GM19324 (cell line): ENCODE measurements at regions not wholly inside any gene's neighbourhood (a gene's known extent, or its start where the extent isn't known, plus 50 kb on each side); places are given as distances from the start of the nearest gene placed in this dataset.

Source experiments
- ATAC-seq: cut with Tn5 transposase; IDR thresholded peaks from one replicate; pipeline ENCODE4 v1.9.1; 2021; ENCODE audit warnings: mild to moderate bottlenecking, moderate library complexity; ENCODE audit not compliant: unreplicated experiment, low FRiP score

DNA sequence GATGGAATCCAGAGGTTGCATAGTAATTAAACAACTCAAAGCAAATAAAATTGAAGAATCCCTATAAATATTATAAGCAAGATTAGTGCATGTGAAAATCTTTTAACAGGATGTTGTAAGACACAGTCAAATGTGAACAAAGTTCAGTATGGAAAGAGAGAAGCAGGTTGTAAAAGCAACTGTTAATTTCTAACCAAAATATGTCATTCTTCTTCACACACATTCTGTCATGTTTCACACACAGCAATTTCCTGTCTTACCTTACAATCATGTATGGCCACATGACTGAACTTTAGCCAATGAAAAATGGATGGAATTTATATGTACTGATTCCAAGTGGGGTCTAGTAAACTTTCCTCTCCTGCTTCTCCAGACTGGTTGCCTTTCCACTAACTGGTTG, 527.7 kb upstream of the TMPRSS15 start:
- no peak for ATAC-seq

- no peak for ATAC-seq
Observed at GRCh38 chr21:18937337-18937736, 533.8 kb upstream of the TMPRSS15 start.

DNA sequence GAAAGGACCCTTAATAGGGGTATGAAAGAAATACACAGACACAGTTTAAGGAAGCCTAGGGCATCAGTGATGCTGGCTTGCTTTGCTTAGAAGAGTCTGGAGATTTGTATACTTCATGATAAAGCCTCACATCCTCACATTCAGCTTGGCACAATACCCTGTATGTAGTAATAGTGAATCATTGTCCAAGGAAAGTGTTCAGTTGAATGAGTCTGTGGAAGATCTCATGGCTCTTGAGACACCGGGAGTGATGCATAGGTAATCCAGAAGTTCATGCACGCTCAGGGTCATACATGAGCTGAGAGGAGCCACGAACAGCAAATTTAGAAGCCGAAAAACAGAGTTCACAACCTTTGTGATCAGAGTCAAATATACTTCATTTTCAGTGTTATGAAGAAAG, 537.2 kb upstream of the TMPRSS15 start:
- ATAC-seq: no peak

- no peak for ATAC-seq
Observed at GRCh38 chr21:18950045-18950740, 546.6 kb upstream of the TMPRSS15 start.

GRCh38 chr21:18951271-18952038, 547.9 kb upstream of the TMPRSS15 start:
- ATAC-seq: no peak

DNA sequence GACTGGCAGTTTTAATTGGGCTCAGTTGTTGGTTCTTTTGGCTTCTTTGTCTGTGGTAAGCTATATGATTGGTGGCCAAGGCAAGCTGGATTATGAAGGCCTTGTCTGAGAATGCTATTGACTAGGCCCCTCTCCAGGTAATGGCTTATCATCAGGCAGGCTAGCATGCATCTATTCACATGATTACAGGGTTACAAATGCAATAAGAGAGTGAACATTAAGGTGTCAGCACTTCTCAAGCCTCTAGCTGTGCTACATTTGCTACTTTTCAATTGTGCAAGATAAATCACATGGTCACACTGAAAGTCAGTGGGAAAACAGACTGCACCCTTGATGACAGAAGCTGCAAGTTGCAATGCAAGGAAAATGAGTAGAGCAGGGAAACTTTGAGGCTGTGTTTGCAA, 550.9 kb upstream of the TMPRSS15 start:
- no peak for ATAC-seq

- ATAC-seq: no peak
Observed at GRCh38 chr21:18959817-18960216, 556.2 kb upstream of the TMPRSS15 start.

GRCh38 chr21:18960306-18960705, 556.7 kb upstream of the TMPRSS15 start:
- ATAC-seq: no peak

GRCh38 chr21:18970416-18970815, 566.8 kb upstream of the TMPRSS15 start:
- no peak for ATAC-seq

GRCh38 chr21:18970941-18971340, 567.4 kb upstream of the TMPRSS15 start:
- no peak for ATAC-seq

DNA sequence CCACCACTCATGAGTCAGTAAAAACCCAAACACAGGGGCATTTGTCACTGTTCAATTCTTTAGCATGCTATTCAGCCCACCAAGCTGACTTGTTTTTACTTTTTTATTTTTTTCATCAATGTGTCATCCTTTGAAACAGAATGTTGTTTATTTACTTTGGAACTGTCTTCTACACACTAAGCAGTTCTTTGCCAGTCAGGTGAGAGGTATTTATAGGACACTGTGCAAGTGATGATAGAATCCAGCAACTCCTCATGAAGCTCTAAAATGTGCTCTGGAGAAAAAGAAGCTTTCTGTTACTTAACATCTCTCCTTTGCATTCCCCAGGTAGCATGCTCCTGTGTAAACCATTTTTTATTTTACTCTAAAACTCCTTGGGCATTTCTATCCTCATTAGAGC, 582.0 kb upstream of the TMPRSS15 start:
- no peak for ATAC-seq

GRCh38 chr21:18986197-18986596, 582.6 kb upstream of the TMPRSS15 start:
- no peak for ATAC-seq

DNA sequence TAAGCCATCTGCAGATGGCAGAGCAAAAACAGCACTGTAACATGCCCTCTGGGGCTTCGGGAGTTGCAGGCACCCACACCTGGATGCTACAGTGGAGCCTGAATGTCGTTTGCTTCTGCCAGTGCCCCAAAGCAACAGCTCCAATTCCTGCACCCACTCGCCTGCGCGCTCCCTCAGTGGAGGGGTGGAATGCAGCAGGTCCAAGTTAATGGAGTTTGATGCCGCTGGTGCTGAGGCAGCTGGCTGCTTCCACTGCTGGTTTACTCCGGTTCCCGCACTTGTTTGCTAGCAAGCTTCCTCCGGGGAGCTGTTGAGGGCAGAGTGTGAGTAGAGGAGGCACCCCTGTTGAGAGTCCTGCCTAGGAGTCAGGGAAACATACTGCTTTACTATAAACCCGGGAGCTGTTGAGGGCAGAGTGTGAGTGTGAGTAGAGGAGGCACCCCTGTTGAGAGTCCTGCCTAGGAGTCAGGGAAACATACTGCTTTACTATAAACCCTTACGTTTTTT, 584.0 kb upstream of the TMPRSS15 start:
- no peak for ATAC-seq

DNA sequence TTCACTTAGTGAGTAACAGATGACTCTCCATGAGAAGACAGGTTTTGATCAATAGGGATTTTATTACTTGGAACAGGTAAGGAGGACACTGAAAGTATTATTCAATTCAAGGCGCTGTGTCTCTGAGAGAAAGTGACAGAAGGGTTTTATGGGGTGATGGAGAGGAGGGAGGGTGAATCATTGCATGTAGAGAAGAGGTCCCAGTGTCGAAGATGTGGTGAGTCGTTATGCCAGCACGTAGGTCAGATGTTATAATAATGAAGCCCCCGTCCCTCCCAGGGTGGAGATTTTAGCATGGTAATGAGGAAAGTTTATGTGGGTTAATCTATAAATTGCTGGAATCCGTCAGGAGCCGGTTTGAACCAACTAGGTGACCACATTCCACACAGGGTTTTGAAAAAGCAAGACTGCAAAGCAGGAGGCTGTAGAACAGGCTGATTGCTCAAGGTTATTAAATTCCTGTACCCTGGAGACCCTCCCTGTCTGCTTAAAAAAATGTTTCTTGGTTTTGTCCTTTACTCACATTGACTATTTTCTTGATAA, 586.4 kb upstream of the TMPRSS15 start:
- no peak for ATAC-seq

GRCh38 chr21:18991846-18992245, 588.3 kb upstream of the TMPRSS15 start:
- ATAC-seq: no peak

DNA sequence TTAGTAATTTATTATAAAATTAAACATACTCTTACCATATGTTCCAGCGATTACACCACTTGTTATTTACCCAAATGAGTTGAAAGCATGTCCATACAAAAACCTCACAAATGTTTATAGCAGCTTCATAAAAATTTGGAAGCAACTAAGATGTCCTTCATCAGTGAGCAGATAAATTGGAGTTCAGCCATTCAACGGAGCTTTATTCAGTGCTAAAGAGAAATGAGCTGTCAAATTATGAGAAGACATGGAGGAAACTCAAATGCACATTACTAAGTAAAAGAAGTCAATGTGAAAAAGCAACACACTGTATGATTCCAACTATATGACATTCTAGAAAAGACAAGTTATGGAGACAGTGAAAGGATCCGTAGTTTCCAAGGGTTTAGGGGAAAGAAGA, 606.7 kb upstream of the TMPRSS15 start:
- ATAC-seq: no peak

DNA sequence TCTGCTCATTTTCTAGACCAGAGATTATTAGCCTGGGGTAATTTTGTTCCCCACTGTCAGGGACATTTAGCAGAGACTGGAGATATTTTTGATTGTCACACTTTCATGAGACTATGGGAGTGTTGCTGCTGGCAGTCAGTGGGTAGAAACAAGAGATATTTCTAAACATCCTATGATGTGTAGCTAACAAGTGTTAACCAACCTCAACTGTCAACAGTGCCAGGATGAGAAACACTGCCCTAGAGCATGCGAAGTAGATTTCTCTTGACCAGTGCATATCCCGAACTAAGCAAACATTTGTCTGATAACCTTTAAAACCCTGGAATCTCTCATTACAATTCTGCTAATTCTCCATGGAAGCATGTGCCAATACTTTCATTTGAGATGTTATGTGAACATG, 607.4 kb upstream of the TMPRSS15 start:
- ATAC-seq: no peak

DNA sequence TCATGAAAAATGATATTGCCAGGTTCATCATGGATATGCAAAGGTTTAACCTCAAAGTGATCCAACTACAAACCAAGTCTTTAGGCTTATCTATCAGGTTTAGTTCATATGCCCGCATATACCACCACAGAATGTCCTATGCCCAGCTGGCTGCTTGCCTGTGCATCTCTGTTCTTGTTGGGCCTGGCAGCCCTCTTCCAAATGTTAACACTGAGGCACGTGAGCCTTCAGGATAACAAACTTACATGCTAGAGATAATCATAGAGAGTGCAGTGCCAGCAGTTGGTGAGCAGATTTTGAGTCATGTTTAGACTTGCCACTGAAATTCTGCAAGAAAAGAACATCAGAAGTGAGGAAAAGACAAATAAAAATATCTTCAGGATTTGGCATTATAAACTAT, 607.9 kb upstream of the TMPRSS15 start:
- no peak for ATAC-seq

DNA sequence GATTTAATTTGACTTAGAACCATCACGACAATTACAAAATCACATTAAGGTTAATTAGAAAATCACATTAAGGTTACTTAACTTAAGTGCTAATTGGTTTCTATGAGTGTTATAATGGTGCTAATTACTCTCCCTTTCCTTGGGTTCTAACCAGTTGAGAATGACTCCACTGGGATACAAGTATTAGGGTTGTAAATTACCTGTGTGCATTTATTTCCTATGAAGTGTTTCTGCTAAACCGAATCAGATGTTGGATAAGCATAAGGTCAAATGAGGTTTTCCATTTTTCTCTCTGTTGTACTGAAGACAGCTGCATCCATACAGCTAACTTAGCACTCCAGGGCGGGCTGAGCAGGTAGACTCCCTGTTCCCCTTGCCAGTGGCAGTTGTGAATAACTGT, 610.3 kb upstream of the TMPRSS15 start:
- no peak for ATAC-seq

- ATAC-seq: no peak
Observed at GRCh38 chr21:19018529-19018928, 614.9 kb upstream of the TMPRSS15 start.

DNA sequence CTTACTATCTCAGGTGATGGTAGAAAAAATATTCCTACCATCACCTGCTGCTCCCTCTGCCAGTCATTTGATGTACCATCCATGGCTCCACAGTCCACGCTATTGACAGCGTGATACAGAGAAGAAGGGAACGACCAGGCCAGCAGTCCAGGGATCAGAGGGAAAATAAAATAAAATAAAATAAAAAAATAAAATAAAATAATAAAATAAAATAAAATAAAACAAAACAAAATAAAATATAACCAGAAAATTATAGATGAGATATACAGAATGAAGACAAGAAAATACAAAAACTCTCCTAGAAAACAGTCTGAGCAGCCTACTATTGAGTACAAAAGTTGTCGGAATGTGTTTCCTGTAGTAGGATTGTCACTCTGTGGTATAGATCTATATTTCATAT, 619.4 kb upstream of the TMPRSS15 start:
- ATAC-seq: no peak

GRCh38 chr21:19026911-19027310, 623.3 kb upstream of the TMPRSS15 start:
- no peak for ATAC-seq
